ENCODE measurements at regions not wholly inside any gene's neighbourhood (a gene's known extent, or its start where the extent isn't known, plus 50 kb on each side); places are given as distances from the start of the nearest gene placed in this dataset.

- TF ChIP-seq GLIS3 (CRISPR knock-in tag; IDR thresholded peaks at IDR 0.05), result no peak
- TF ChIP-seq, protein P1, sequence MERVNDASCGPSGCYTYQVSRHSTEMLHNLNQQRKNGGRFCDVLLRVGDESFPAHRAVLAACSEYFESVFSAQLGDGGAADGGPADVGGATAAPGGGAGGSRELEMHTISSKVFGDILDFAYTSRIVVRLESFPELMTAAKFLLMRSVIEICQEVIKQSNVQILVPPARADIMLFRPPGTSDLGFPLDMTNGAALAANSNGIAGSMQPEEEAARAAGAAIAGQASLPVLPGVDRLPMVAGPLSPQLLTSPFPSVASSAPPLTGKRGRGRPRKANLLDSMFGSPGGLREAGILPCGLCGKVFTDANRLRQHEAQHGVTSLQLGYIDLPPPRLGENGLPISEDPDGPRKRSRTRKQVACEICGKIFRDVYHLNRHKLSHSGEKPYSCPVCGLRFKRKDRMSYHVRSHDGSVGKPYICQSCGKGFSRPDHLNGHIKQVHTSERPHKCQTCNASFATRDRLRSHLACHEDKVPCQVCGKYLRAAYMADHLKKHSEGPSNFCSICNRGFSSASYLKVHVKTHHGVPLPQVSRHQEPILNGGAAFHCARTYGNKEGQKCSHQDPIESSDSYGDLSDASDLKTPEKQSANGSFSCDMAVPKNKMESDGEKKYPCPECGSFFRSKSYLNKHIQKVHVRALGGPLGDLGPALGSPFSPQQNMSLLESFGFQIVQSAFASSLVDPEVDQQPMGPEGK (CRISPR knock-in tag; IDR thresholded peaks at IDR 0.05; ENCODE audit: borderline replicate concordance), result no peak
- TF ChIP-seq, protein P2, sequence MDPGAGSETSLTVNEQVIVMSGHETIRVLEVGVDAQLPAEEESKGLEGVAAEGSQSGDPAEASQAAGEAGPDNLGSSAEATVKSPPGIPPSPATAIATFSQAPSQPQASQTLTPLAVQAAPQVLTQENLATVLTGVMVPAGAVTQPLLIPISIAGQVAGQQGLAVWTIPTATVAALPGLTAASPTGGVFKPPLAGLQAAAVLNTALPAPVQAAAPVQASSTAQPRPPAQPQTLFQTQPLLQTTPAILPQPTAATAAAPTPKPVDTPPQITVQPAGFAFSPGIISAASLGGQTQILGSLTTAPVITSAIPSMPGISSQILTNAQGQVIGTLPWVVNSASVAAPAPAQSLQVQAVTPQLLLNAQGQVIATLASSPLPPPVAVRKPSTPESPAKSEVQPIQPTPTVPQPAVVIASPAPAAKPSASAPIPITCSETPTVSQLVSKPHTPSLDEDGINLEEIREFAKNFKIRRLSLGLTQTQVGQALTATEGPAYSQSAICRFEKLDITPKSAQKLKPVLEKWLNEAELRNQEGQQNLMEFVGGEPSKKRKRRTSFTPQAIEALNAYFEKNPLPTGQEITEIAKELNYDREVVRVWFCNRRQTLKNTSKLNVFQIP (CRISPR knock-in tag; IDR thresholded peaks at IDR 0.05; ENCODE audit: borderline replicate concordance, low read depth), result no peak
- TF ChIP-seq ARNTL (CRISPR knock-in tag; IDR thresholded peaks at IDR 0.05; ENCODE audit: borderline replicate concordance, low read depth), result no peak
- TF ChIP-seq TOX (CRISPR knock-in tag; IDR thresholded peaks at IDR 0.05; ENCODE audit: borderline replicate concordance), result no peak
- no peak for TF ChIP-seq TSHZ2 (CRISPR knock-in tag; IDR thresholded peaks at IDR 0.05)
- no peak for TF ChIP-seq TCF4 (CRISPR knock-in tag; IDR thresholded peaks at IDR 0.05; ENCODE audit: borderline replicate concordance)
- no peak for TF ChIP-seq SNAI2 (CRISPR knock-in tag; IDR thresholded peaks at IDR 0.05)
- no peak for TF ChIP-seq ESRRG (CRISPR knock-in tag; IDR thresholded peaks at IDR 0.05)
- TF ChIP-seq CSDC2 (CRISPR knock-in tag; IDR thresholded peaks at IDR 0.05), result no peak
- TF ChIP-seq BACH2 (CRISPR knock-in tag; IDR thresholded peaks at IDR 0.05; ENCODE audit: borderline replicate concordance), result no peak
- TF ChIP-seq ISL1 (CRISPR knock-in tag; IDR thresholded peaks at IDR 0.05), result no peak
- TF ChIP-seq OSR1 (CRISPR knock-in tag; IDR thresholded peaks at IDR 0.05), result no peak
- TF ChIP-seq ZFP30 (CRISPR knock-in tag; IDR thresholded peaks at IDR 0.05), result no peak
- no peak for TF ChIP-seq ZNF70 (CRISPR knock-in tag; IDR thresholded peaks at IDR 0.05)
- no peak for TF ChIP-seq CREB5 (CRISPR knock-in tag; IDR thresholded peaks at IDR 0.05; ENCODE audit: low read depth)
- no peak for TF ChIP-seq ZFP3 (CRISPR knock-in tag; IDR thresholded peaks at IDR 0.05)
- ATAC-seq, result no peak
These were observed 52.9 kb upstream of the MAF start for GRCh38 chr16:79653373-79653891.

DNA sequence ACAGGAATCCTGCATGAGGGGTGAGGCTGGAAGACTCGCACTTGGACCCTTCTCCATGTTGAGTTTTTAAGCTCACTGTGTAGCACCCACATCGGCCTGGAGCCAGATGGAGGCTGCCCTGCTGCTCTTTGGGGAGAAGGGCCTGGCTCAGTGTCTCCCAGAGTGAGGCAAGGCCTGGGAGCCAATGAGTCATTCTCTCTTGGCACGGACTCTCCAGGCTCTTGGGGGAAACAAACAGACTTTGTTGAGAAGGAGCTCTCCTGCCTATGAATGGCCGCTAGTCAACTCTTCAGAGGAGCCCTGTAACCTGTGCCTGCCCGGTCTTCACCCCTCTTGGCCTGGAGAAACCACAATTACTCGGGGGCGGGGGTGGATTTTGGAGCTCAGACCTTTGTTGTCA lies 50.8 kb upstream of the MAF start:
- no peak for ATAC-seq
- TF ChIP-seq ARNTL (CRISPR knock-in tag; IDR thresholded peaks at IDR 0.05; ENCODE audit: borderline replicate concordance, low read depth) (no peak), ZFP3 (CRISPR knock-in tag; IDR thresholded peaks at IDR 0.05) (no peak), PPARA (CRISPR knock-in tag; IDR thresholded peaks at IDR 0.05; ENCODE audit: borderline replicate concordance) (no peak), ISL1 (CRISPR knock-in tag; IDR thresholded peaks at IDR 0.05) (no peak), TSHZ2 (CRISPR knock-in tag; IDR thresholded peaks at IDR 0.05) (no peak), CSRNP3 (CRISPR knock-in tag; IDR thresholded peaks at IDR 0.05) (no peak), TOX (CRISPR knock-in tag; IDR thresholded peaks at IDR 0.05; ENCODE audit: borderline replicate concordance) (no peak), GLIS3 (CRISPR knock-in tag; IDR thresholded peaks at IDR 0.05) (no peak), RARB (CRISPR knock-in tag; IDR thresholded peaks at IDR 0.05) (no peak), CREB5 (CRISPR knock-in tag; IDR thresholded peaks at IDR 0.05; ENCODE audit: low read depth) (no peak), ZNF8 (CRISPR knock-in tag; IDR thresholded peaks at IDR 0.05) (no peak), ZNF70 (CRISPR knock-in tag; IDR thresholded peaks at IDR 0.05) (no peak), ZC3H10 (CRISPR knock-in tag; IDR thresholded peaks at IDR 0.05) (no peak), OSR1 (CRISPR knock-in tag; IDR thresholded peaks at IDR 0.05) (no peak), ZNF565 (CRISPR knock-in tag; conservative IDR thresholded peaks at IDR 0.05; ENCODE audit: low read depth) (no peak)
- TF ChIP-seq, protein P2 (CRISPR knock-in tag; IDR thresholded peaks at IDR 0.05; ENCODE audit: borderline replicate concordance, low read depth), result no peak
